ENCODE measurements at regions not wholly inside any gene's neighbourhood (a gene's known extent, or its start where the extent isn't known, plus 50 kb on each side); places are given as distances from the start of the nearest gene placed in this dataset.

- H3K27me3 ChIP-seq (ENCODE audit: insufficient read depth, low read depth, low read length) = peaks cover 100% of the 10 kb centered on the region
- H3K9me2 ChIP-seq (ENCODE audit: insufficient read depth, low read length) = no peaks in the 10 kb centered on the region
- no peak overlapping the region for H2AFZ ChIP-seq (ENCODE audit: low read depth, low read length)
- H3K79me2 ChIP-seq (replicated peaks; ENCODE audit: insufficient read depth, low read length) = no peaks in the 10 kb centered on the region
- no peak overlapping the region for H3K4me3 ChIP-seq (ENCODE audit: low read length)
- H3K9me3 ChIP-seq (ENCODE audit: low read length) = peaks cover 5% of the 10 kb centered on the region
- TF ChIP-seq EZH2 (IDR thresholded peaks at IDR 0.05; ENCODE audit: borderline replicate concordance, insufficient read depth, low read length, poor library complexity, severe bottlenecking) (no peak), TAF1 (IDR thresholded peaks at IDR 0.05; ENCODE audit: low read depth) (no peak), CTCF (IDR thresholded peaks at IDR 0.05; ENCODE audit: poor library complexity, severe bottlenecking) (no peak), RAD21 (conservative IDR thresholded peaks at IDR 0.05) (no peak), POLR2AphosphoS5 (IDR thresholded peaks at IDR 0.05) (no peak), SMC3 (conservative IDR thresholded peaks at IDR 0.05; ENCODE audit: poor library complexity) (no peak), EP300 (conservative IDR thresholded peaks at IDR 0.05; ENCODE audit: poor library complexity, severe bottlenecking) (no peak)
- TF ChIP-seq, protein P1, sequence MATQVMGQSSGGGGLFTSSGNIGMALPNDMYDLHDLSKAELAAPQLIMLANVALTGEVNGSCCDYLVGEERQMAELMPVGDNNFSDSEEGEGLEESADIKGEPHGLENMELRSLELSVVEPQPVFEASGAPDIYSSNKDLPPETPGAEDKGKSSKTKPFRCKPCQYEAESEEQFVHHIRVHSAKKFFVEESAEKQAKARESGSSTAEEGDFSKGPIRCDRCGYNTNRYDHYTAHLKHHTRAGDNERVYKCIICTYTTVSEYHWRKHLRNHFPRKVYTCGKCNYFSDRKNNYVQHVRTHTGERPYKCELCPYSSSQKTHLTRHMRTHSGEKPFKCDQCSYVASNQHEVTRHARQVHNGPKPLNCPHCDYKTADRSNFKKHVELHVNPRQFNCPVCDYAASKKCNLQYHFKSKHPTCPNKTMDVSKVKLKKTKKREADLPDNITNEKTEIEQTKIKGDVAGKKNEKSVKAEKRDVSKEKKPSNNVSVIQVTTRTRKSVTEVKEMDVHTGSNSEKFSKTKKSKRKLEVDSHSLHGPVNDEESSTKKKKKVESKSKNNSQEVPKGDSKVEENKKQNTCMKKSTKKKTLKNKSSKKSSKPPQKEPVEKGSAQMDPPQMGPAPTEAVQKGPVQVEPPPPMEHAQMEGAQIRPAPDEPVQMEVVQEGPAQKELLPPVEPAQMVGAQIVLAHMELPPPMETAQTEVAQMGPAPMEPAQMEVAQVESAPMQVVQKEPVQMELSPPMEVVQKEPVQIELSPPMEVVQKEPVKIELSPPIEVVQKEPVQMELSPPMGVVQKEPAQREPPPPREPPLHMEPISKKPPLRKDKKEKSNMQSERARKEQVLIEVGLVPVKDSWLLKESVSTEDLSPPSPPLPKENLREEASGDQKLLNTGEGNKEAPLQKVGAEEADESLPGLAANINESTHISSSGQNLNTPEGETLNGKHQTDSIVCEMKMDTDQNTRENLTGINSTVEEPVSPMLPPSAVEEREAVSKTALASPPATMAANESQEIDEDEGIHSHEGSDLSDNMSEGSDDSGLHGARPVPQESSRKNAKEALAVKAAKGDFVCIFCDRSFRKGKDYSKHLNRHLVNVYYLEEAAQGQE (IDR thresholded peaks at IDR 0.05; ENCODE audit: borderline replicate concordance) = no peak
- no peaks in the 10 kb centered on the region for H4K20me1 ChIP-seq (ENCODE audit: insufficient read depth)
- no peaks in the 10 kb centered on the region for H3F3A ChIP-seq (ENCODE audit: insufficient read depth, low read length, poor library complexity, severe bottlenecking)
- H3K4me2 ChIP-seq (ENCODE audit: low read length) = no peak overlapping the region
- H3K27ac ChIP-seq (ENCODE audit: low read length) = no peak overlapping the region
- no peaks in the 10 kb centered on the region for H3K36me3 ChIP-seq (ENCODE audit: insufficient read depth, low read length)
- no peak overlapping the region for H3K9ac ChIP-seq (ENCODE audit: low read length)
Measured at GRCh38 chr6:28776269-28777146, 147.3 kb downstream of the TRIM27 start.

- H3K36me3 ChIP-seq (ENCODE audit: insufficient read depth, low read length) = no peaks in the 10 kb centered on the region
- no peak overlapping the region for H3K27ac ChIP-seq (ENCODE audit: low read length)
- peaks cover 100% of the 10 kb centered on the region for H3K27me3 ChIP-seq (ENCODE audit: insufficient read depth, low read depth, low read length)
- no peaks in the 10 kb centered on the region for H4K20me1 ChIP-seq (ENCODE audit: insufficient read depth)
- no peak overlapping the region for H2AFZ ChIP-seq (ENCODE audit: low read depth, low read length)
- H3K4me3 ChIP-seq (ENCODE audit: low read length) = no peak overlapping the region
- no peaks in the 10 kb centered on the region for H3F3A ChIP-seq (ENCODE audit: insufficient read depth, low read length, poor library complexity, severe bottlenecking)
- no peak overlapping the region for H3K9ac ChIP-seq (ENCODE audit: low read length)
- no peaks in the 10 kb centered on the region for H3K79me2 ChIP-seq (replicated peaks; ENCODE audit: insufficient read depth, low read length)
- H3K9me3 ChIP-seq (ENCODE audit: low read length) = peaks cover 5% of the 10 kb centered on the region
- no peaks in the 10 kb centered on the region for H3K9me2 ChIP-seq (ENCODE audit: insufficient read depth, low read length)
- no peak overlapping the region for H3K4me2 ChIP-seq (ENCODE audit: low read length)
- no peak for TF ChIP-seq CTCF (IDR thresholded peaks at IDR 0.05; ENCODE audit: poor library complexity, severe bottlenecking)
- no peak for TF ChIP-seq SMC3 (conservative IDR thresholded peaks at IDR 0.05; ENCODE audit: poor library complexity)
- TF ChIP-seq MXI1 (conservative IDR thresholded peaks at IDR 0.05; ENCODE audit: poor library complexity, severe bottlenecking) = no peak
- no peak for TF ChIP-seq EZH2 (IDR thresholded peaks at IDR 0.05; ENCODE audit: borderline replicate concordance, insufficient read depth, low read length, poor library complexity, severe bottlenecking)
- no peak for TF ChIP-seq POLR2AphosphoS5 (IDR thresholded peaks at IDR 0.05)
- TF ChIP-seq, protein P1 (IDR thresholded peaks at IDR 0.05; ENCODE audit: borderline replicate concordance) = no peak
- no peak for TF ChIP-seq EP300 (conservative IDR thresholded peaks at IDR 0.05; ENCODE audit: poor library complexity, severe bottlenecking)
- no peak for TF ChIP-seq TAF1 (IDR thresholded peaks at IDR 0.05; ENCODE audit: low read depth)
- no peak for TF ChIP-seq RAD21 (conservative IDR thresholded peaks at IDR 0.05)
Measured at GRCh38 chr6:28777147-28777461, 146.7 kb downstream of the TRIM27 start.

All from neural cell (in vitro differentiated cells).